Erythroblast (primary cell): ENCODE measurements at regions not wholly inside any gene's neighbourhood (a gene's known extent, or its start where the extent isn't known, plus 50 kb on each side); places are given as distances from the start of the nearest gene placed in this dataset.

Experiments used
- GATA1 ChIP-seq: IDR thresholded peaks from 2 replicates; pipeline ENCODE4 v1.6.1; 2011; ENCODE audit warnings: low read depth, mild to moderate bottlenecking, control low read depth, low read length, moderate library complexity
- POLR2A ChIP-seq: IDR thresholded peaks from 2 replicates; pipeline ENCODE4 v1.6.1; 2011; ENCODE audit warnings: mild to moderate bottlenecking, low read length

GRCh38 chr3:18047052-18047451 is 304.6 kb upstream of the TBC1D5 start:
- TF ChIP-seq POLR2A (no peak), GATA1 (no peak)
